SK-N-SH (cell line): ENCODE measurements at regions not wholly inside any gene's neighbourhood (a gene's known extent, or its start where the extent isn't known, plus 50 kb on each side); places are given as distances from the start of the nearest gene placed in this dataset.

Source experiments
- CTCF ChIA-PET: fragments of 300-600, 350-600 bp; formaldehyde crosslinking; extraction: SDS; loops from one replicate; lab custom pipeline; 2021; lab: Yijun Ruan, JAX
- POLR2A ChIA-PET: fragments of 350-600 bp; sonication (Branson Sonifier 250); formaldehyde crosslinking; extraction: SDS; loops from one replicate; lab custom pipeline; 2020; ENCODE audit warnings: antibody characterized with exemption, inconsistent platforms; lab: Yijun Ruan, JAX
- DNase-seq: peaks from one replicate; pipeline ENCODE4 v3.0.0; 2012
- H2AFZ ChIP-seq: fragments of 200-600 bp; sonication (generic); 2 replicates; pipeline ENCODE4 v1.8.1; 2016; ENCODE audit warnings: antibody characterized with exemption, mild to moderate bottlenecking, low read depth
- H3F3A ChIP-seq: fragments of 200-600 bp; sonication (generic); replicated peaks from 2 replicates; pipeline ENCODE3; 2016; ENCODE audit warnings: antibody characterized with exemption, mild to moderate bottlenecking; ENCODE audit not compliant: insufficient read depth
- H3K27ac ChIP-seq, 2 experiments: fragments of 200-500 bp in 1 of 2; fragments of 200-600 bp in 1 of 2; sonication (Bioruptor generic) in 1 of 2; sonication (generic), shearing (Covaris generic) in 1 of 2; 2 replicates each; pipeline versions ENCODE4 v1.5.1 to v1.6.1; 2014 to 2016; ENCODE audit warnings: low read depth in 2 of 2, inconsistent platforms in 1 of 2, low read length in 1 of 2, mild to moderate bottlenecking in 1 of 2, mixed read lengths in 1 of 2
- H3K27me3 ChIP-seq: fragments of 200-600 bp; sonication (generic), shearing (Covaris generic); 2 replicates; pipeline ENCODE4 v1.6.1; 2016; ENCODE audit warnings: mixed run types; ENCODE audit not compliant: insufficient read depth
- H3K36me3 ChIP-seq, 2 experiments: fragments of 200-500 bp in 1 of 2; fragments of 200-600 bp in 1 of 2; sonication (Bioruptor generic) in 1 of 2; sonication (generic) in 1 of 2; replicated peaks in 1 of 2; 2 replicates each; pipeline versions ENCODE3 to v1.5.1; 2014 to 2016; ENCODE audit warnings: low read length in 1 of 2, mild to moderate bottlenecking in 1 of 2; ENCODE audit not compliant: insufficient read depth in 2 of 2, control insufficient read depth in 1 of 2
- H3K4me1 ChIP-seq, 2 experiments: fragments of 200-500 bp in 1 of 2; fragments of 200-600 bp in 1 of 2; sonication (Bioruptor generic) in 1 of 2; sonication (generic), shearing (Covaris generic) in 1 of 2; 2 replicates each; pipeline versions ENCODE4 v1.5.1 to v1.6.1; 2014 to 2016; ENCODE audit warnings: low read depth in 1 of 2, low read length in 1 of 2, mixed run types in 1 of 2; ENCODE audit not compliant: insufficient read depth in 2 of 2, control insufficient read depth in 1 of 2
- H3K4me2 ChIP-seq: fragments of 200-600 bp; sonication (generic), shearing (Covaris generic); 2 replicates; pipeline ENCODE4 v1.6.1; 2017; ENCODE audit warnings: mixed run types
- H3K4me3 ChIP-seq, 2 experiments: fragments of 200-500 bp in 1 of 2; fragments of 200-600 bp in 1 of 2; sonication (Bioruptor generic) in 1 of 2; sonication (generic), shearing (Covaris generic) in 1 of 2; 2 replicates each; pipeline versions ENCODE4 v1.5.1 to v1.8.1; 2014 to 2016; ENCODE audit warnings: low read depth in 2 of 2, inconsistent platforms in 1 of 2, low read length in 1 of 2, mild to moderate bottlenecking in 1 of 2, mixed read lengths in 1 of 2, moderate library complexity in 1 of 2
- H3K79me2 ChIP-seq: fragments of 200-600 bp; sonication (generic); 2 replicates; pipeline ENCODE4 v1.8.1; 2017; ENCODE audit warnings: mild to moderate bottlenecking; ENCODE audit not compliant: insufficient read depth
- H3K9ac ChIP-seq: fragments of 200-600 bp; sonication (generic); 2 replicates; pipeline ENCODE4 v1.6.1; 2017; ENCODE audit warnings: mixed run types
- H3K9me2 ChIP-seq: fragments of 200-600 bp; sonication (generic); 2 replicates; pipeline ENCODE4 v1.6.1; 2017; ENCODE audit warnings: mixed run types
- H3K9me3 ChIP-seq: fragments of 200-600 bp; sonication (generic); 2 replicates; pipeline ENCODE4 v1.6.1; 2017; ENCODE audit warnings: mixed run types, mild to moderate bottlenecking, moderate library complexity
- H4K20me1 ChIP-seq: fragments of 200-600 bp; sonication (generic); 2 replicates; pipeline ENCODE4 v1.6.1; 2017; ENCODE audit warnings: mild to moderate bottlenecking, mixed run types; ENCODE audit not compliant: insufficient read depth
- EP300 ChIP-seq, 2 experiments: IDR thresholded peaks; 2 replicates each; pipeline versions ENCODE4 v1.4.0 to v1.6.1; 2012; ENCODE audit warnings: borderline replicate concordance in 1 of 2, low read depth in 1 of 2, low read length in 1 of 2
- FOXM1 ChIP-seq: IDR thresholded peaks from 2 replicates; pipeline ENCODE4 v1.4.0; 2012; ENCODE audit warnings: low read depth, mild to moderate bottlenecking
- GATA2 ChIP-seq: sonication (generic); formaldehyde crosslinking; IDR thresholded peaks from 2 replicates; pipeline ENCODE4 v1.5.0; 2020; ENCODE audit warnings: mild to moderate bottlenecking, missing genetic modification reagents
- JUND ChIP-seq: IDR thresholded peaks from 2 replicates; pipeline ENCODE4 v1.4.0; 2012
- MEF2A ChIP-seq: IDR thresholded peaks from 2 replicates; pipeline ENCODE4 v1.4.0; 2012; ENCODE audit warnings: low read depth, borderline replicate concordance
- NRF1 ChIP-seq: IDR thresholded peaks from 2 replicates; pipeline ENCODE4 v1.6.1; 2012; ENCODE audit warnings: low read depth, mild to moderate bottlenecking, low read length
- RXRA ChIP-seq: IDR thresholded peaks from 2 replicates; pipeline ENCODE4 v1.4.0; 2012; ENCODE audit warnings: low read depth, mild to moderate bottlenecking, borderline replicate concordance
- TCF12 ChIP-seq: IDR thresholded peaks from 2 replicates; pipeline ENCODE4 v1.4.0; 2012
- TEAD4 ChIP-seq: IDR thresholded peaks from 2 replicates; pipeline ENCODE4 v1.4.0; 2012; ENCODE audit warnings: mild to moderate bottlenecking, borderline replicate concordance; ENCODE audit not compliant: insufficient read depth
- whole genome bisulfite sequencing: methylation state at CpG from one replicate; pipeline ENCODE4 v1.1.6; 2017; ENCODE audit warnings: low lambda C conversion rate; 5-methylcytosine and 5-hydroxymethylcytosine counted together
- TF ChIP-seq, protein P1 (sequence below): fragments of 200-600 bp; sonication (generic); IDR thresholded peaks from 2 replicates; pipeline ENCODE4 v1.6.1; 2017; ENCODE audit warnings: antibody characterized with exemption, mild to moderate bottlenecking, moderate library complexity
- TF ChIP-seq, protein P2 (sequence below): IDR thresholded peaks from 2 replicates; pipeline ENCODE4; 2012
- TF ChIP-seq, protein P3 (sequence below): IDR thresholded peaks from 2 replicates; pipeline ENCODE4 v1.6.1; 2012; ENCODE audit warnings: mild to moderate bottlenecking, low read depth, low read length, moderate library complexity
- TF ChIP-seq, protein P4 (sequence below): IDR thresholded peaks from 2 replicates; pipeline ENCODE4 v1.4.0; 2012; ENCODE audit warnings: low read depth

DNA sequence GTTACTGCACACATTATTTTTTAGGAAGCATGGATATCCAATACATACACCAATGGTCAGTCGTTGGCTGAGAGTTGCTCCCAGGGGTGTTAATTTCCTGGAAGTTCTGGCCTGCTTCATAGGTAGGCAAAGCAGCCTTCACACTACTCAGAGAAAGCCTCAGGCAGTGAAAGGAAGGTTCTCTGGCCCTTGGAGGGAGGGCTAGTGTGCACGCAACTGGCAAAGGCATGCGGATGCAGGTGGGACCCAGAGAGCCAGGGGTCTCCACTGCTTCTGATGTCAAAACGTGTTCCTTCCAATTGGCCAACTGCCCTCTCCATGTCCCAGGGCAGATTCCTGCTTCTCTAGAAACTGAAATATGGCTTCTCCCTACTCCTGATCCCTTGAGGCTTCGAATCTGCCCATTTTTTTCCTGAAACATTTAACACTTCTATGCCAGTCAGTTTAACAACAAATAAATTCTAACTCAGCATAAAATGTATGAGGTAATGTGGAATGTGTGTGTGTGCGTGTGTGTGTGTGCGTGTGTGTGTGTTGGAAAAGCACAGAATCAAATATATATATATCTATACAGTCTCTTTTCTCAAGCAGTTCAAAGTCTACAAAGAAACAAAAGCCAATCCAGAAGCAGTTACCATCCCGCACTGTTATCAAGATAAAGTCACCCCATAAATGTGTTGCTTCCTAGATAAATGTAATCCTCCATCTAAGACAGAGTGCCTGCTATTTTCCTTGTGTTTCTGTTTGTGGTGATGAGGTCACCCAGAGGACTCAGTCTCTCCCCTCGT lies 94.0 kb upstream of the HIVEP1 start:
- DNase-seq = peak; percentile 32
- Histone ChIP-seq H3K36me3 (no peaks in the 10 kb centered on the region), H3K9me3 (no peaks in the 10 kb centered on the region), H3K27me3 (no peaks in the 10 kb centered on the region), H3K9me2 (no peaks in the 10 kb centered on the region), H3K4me2 (peak overlapping the region; percentile 68), H3F3A (peaks cover 15% of the 10 kb centered on the region), H4K20me1 (no peaks in the 10 kb centered on the region), H2AFZ (peak overlapping the region; percentile 54; the same call in 1 of the 2 replicates), H3K4me1 (peaks cover 12 to 30% of the 10 kb centered on the region in 2 experiments), H3K27ac (peak overlapping the region; percentile 30 to 80; a peak in 3 of 4 replicates), H3K4me3 (no peak overlapping the region), H3K9ac (peak overlapping the region; percentile 68), H3K79me2 (no peaks in the 10 kb centered on the region)
- WGBS = 81% methylated on average over 9 of the region's 9 CpGs
- CTCF ChIA-PET = no interaction called here
- POLR2A ChIA-PET = no interaction called here
- TF ChIP-seq NRF1 = no peak
- TF ChIP-seq TCF12 = 0 out of 2 replicates have a peak, but pooled peaks have one; percentile 21

DNA sequence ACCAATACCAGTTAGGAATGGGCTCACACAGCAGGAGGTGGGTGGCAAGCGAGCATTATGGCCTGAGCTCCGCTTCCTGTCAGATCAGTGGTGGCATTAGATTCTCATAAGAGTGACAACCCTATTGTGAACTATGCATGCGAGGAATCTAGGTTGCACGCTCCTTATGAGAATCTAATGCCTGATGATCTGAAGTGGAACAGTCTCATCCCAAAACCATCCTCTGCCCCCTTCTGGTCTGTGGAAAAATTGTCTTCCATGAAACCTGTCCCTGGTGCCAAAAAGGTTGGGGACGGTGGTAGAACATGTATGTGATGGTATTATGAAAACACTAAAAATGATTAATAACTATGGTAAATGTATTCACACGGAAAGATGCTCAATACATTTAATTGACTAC lies 99.7 kb upstream of the HIVEP1 start:
- H3K79me2 ChIP-seq = no peaks in the 10 kb centered on the region
- no peak overlapping the region for H3K4me3 ChIP-seq
- H3K36me3 ChIP-seq = no peaks in the 10 kb centered on the region
- no peak for TF ChIP-seq JUND
- TF ChIP-seq, protein P1, sequence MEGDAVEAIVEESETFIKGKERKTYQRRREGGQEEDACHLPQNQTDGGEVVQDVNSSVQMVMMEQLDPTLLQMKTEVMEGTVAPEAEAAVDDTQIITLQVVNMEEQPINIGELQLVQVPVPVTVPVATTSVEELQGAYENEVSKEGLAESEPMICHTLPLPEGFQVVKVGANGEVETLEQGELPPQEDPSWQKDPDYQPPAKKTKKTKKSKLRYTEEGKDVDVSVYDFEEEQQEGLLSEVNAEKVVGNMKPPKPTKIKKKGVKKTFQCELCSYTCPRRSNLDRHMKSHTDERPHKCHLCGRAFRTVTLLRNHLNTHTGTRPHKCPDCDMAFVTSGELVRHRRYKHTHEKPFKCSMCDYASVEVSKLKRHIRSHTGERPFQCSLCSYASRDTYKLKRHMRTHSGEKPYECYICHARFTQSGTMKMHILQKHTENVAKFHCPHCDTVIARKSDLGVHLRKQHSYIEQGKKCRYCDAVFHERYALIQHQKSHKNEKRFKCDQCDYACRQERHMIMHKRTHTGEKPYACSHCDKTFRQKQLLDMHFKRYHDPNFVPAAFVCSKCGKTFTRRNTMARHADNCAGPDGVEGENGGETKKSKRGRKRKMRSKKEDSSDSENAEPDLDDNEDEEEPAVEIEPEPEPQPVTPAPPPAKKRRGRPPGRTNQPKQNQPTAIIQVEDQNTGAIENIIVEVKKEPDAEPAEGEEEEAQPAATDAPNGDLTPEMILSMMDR = peak; percentile 24; the same call in 1 of the 2 replicates
- TF ChIP-seq, protein P2, sequence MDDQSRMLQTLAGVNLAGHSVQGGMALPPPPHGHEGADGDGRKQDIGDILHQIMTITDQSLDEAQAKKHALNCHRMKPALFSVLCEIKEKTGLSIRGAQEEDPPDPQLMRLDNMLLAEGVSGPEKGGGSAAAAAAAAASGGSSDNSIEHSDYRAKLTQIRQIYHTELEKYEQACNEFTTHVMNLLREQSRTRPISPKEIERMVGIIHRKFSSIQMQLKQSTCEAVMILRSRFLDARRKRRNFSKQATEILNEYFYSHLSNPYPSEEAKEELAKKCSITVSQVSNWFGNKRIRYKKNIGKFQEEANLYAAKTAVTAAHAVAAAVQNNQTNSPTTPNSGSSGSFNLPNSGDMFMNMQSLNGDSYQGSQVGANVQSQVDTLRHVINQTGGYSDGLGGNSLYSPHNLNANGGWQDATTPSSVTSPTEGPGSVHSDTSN = no peak
- ChIA-PET POLR2A (no interaction called here), CTCF (interaction anchor here (0.6 kb wide), 1 partner anchor 37 kb away, joined by 3 read pairs; no protein-coding TSS in a partner anchor)
- H2AFZ ChIP-seq = no peak overlapping the region
- no peaks in the 10 kb centered on the region; a peak in 1 of 4 replicates for H3K4me1 ChIP-seq
- H3K9me3 ChIP-seq = no peaks in the 10 kb centered on the region
- H3K27me3 ChIP-seq = no peaks in the 10 kb centered on the region
- H3K4me2 ChIP-seq = no peak overlapping the region
- WGBS = 85% methylated on average over 6 of the region's 6 CpGs
- no peak overlapping the region for H3K9ac ChIP-seq
- no peak overlapping the region for H3K27ac ChIP-seq
- no peaks in the 10 kb centered on the region for H4K20me1 ChIP-seq
- H3K9me2 ChIP-seq = no peaks in the 10 kb centered on the region
- peaks cover 22% of the 10 kb centered on the region for H3F3A ChIP-seq
- DNase-seq = no peak

DNA sequence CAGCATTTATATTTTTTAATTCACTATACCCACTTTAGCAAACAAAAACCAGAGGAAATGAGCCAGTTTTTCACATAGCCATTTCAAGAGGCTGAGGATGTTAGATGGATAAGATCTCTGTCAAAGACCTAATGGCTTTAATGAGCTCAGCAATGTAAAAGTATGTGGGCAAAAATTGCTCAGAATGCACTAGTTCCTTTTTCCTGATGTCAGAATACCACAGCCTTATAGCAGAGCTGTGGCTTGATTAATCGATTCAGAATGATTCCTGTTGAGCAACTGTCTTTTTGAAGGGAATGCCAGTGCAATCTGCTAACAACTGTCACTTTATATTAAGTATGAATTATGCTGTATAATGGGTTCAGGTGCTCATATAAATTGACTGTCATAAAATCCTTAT lies 100.6 kb upstream of the HIVEP1 start:
- Histone ChIP-seq H3K4me3 (no peak overlapping the region), H3F3A (peaks cover 22% of the 10 kb centered on the region), H3K79me2 (no peaks in the 10 kb centered on the region), H4K20me1 (no peaks in the 10 kb centered on the region), H3K27me3 (no peaks in the 10 kb centered on the region), H2AFZ (no peak overlapping the region), H3K36me3 (no peaks in the 10 kb centered on the region), H3K4me1 (no peaks in the 10 kb centered on the region; a peak in 1 of 4 replicates), H3K9ac (no peak overlapping the region), H3K27ac (peak overlapping the region; percentile 75 to 76; a peak in 2 of 4 replicates), H3K4me2 (no peak overlapping the region), H3K9me3 (no peaks in the 10 kb centered on the region), H3K9me2 (no peaks in the 10 kb centered on the region)
- ChIA-PET POLR2A (no interaction called here), CTCF (no interaction called here)
- DNase-seq = no peak
- 38% methylated on average over 1 of the region's 1 CpG for WGBS
- TF ChIP-seq RXRA (peak; percentile 49; the same call in 1 of the 2 replicates), FOXM1 (peak; percentile 90), GATA2 (CRISPR knock-in tag) (no peak), EP300 (IDR thresholded peaks at IDR 0.05; ENCODE audit: borderline replicate concordance in 1 of 2, low read depth in 1 of 2, low read length in 1 of 2) (peak; percentile 48 to 94; a peak in 3 of 4 replicates), JUND (peak; percentile 69; the same call in 1 of the 2 replicates), TEAD4 (peak; percentile 86), MEF2A (peak; percentile 48; the same call in 1 of the 2 replicates)
- TF ChIP-seq, protein P3, sequence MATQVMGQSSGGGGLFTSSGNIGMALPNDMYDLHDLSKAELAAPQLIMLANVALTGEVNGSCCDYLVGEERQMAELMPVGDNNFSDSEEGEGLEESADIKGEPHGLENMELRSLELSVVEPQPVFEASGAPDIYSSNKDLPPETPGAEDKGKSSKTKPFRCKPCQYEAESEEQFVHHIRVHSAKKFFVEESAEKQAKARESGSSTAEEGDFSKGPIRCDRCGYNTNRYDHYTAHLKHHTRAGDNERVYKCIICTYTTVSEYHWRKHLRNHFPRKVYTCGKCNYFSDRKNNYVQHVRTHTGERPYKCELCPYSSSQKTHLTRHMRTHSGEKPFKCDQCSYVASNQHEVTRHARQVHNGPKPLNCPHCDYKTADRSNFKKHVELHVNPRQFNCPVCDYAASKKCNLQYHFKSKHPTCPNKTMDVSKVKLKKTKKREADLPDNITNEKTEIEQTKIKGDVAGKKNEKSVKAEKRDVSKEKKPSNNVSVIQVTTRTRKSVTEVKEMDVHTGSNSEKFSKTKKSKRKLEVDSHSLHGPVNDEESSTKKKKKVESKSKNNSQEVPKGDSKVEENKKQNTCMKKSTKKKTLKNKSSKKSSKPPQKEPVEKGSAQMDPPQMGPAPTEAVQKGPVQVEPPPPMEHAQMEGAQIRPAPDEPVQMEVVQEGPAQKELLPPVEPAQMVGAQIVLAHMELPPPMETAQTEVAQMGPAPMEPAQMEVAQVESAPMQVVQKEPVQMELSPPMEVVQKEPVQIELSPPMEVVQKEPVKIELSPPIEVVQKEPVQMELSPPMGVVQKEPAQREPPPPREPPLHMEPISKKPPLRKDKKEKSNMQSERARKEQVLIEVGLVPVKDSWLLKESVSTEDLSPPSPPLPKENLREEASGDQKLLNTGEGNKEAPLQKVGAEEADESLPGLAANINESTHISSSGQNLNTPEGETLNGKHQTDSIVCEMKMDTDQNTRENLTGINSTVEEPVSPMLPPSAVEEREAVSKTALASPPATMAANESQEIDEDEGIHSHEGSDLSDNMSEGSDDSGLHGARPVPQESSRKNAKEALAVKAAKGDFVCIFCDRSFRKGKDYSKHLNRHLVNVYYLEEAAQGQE = 0 out of 2 replicates have a peak, but pooled peaks have one; percentile 11
- TF ChIP-seq, protein P4, sequence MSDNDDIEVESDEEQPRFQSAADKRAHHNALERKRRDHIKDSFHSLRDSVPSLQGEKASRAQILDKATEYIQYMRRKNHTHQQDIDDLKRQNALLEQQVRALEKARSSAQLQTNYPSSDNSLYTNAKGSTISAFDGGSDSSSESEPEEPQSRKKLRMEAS = no peak
